GM23248 (cell line): ENCODE measurements at regions not wholly inside any gene's neighbourhood (a gene's known extent, or its start where the extent isn't known, plus 50 kb on each side); places are given as distances from the start of the nearest gene placed in this dataset.

Experiments used
- DNase-seq: peaks from one replicate; pipeline ENCODE4 v3.0.0-alpha.2; 2015
- H2AFZ ChIP-seq: fragments of 200-600 bp; sonication (generic); 2 replicates; pipeline ENCODE4 v1.6.1; 2016; ENCODE audit warnings: antibody characterized with exemption
- H3F3A ChIP-seq: fragments of 200-600 bp; sonication (generic); 2 replicates; pipeline ENCODE4 v1.6.1; 2016; ENCODE audit warnings: mild to moderate bottlenecking, antibody characterized with exemption, mixed run types; ENCODE audit not compliant: insufficient read depth
- H3K27ac ChIP-seq: fragments of 200-600 bp; sonication (generic); 2 replicates; pipeline ENCODE4 v1.5.1; 2016; ENCODE audit warnings: mild to moderate bottlenecking
- H3K27me3 ChIP-seq: fragments of 200-600 bp; sonication (generic); replicated peaks from 2 replicates; pipeline ENCODE4 v1.6.1; 2016; ENCODE audit warnings: mild to moderate bottlenecking; ENCODE audit not compliant: insufficient read depth
- H3K36me3 ChIP-seq: fragments of 200-600 bp; sonication (generic); 2 replicates; pipeline ENCODE4 v1.6.1; 2016; ENCODE audit warnings: low read depth, mild to moderate bottlenecking
- H3K4me1 ChIP-seq: fragments of 200-600 bp; sonication (generic); 2 replicates; pipeline ENCODE4 v1.6.1; 2016; ENCODE audit warnings: mild to moderate bottlenecking; ENCODE audit not compliant: insufficient read depth
- H3K4me2 ChIP-seq: fragments of 200-600 bp; sonication (generic); one replicate; pipeline ENCODE4 v1.6.1; 2016; ENCODE audit warnings: mild to moderate bottlenecking; ENCODE audit not compliant: unreplicated experiment
- H3K4me3 ChIP-seq: fragments of 200-600 bp; sonication (generic); 2 replicates; pipeline ENCODE4 v1.5.1; 2016; ENCODE audit warnings: mild to moderate bottlenecking
- H3K79me2 ChIP-seq: fragments of 200-600 bp; sonication (generic); 2 replicates; pipeline ENCODE4 v1.6.1; 2016; ENCODE audit warnings: mild to moderate bottlenecking; ENCODE audit not compliant: insufficient read depth
- H3K9ac ChIP-seq: fragments of 200-600 bp; sonication (generic); 2 replicates; pipeline ENCODE4 v1.6.1; 2016; ENCODE audit warnings: mild to moderate bottlenecking
- H3K9me2 ChIP-seq: fragments of 200-600 bp; sonication (generic); 2 replicates; pipeline ENCODE4 v1.6.1; 2016; ENCODE audit warnings: mixed run types, mild to moderate bottlenecking, moderate library complexity; ENCODE audit not compliant: insufficient read depth
- H3K9me3 ChIP-seq: fragments of 200-600 bp; sonication (generic); one replicate; pipeline ENCODE4 v1.6.1; 2017; ENCODE audit warnings: low read depth
- H4K20me1 ChIP-seq: fragments of 200-600 bp; sonication (generic); 2 replicates; pipeline ENCODE4 v1.6.0; 2016; ENCODE audit not compliant: insufficient read depth
- EZH2 ChIP-seq: fragments of 200-600 bp; sonication (generic); IDR thresholded peaks from 2 replicates; pipeline ENCODE4 v1.6.1; 2018; ENCODE audit warnings: antibody characterized with exemption, mild to moderate bottlenecking; ENCODE audit not compliant: insufficient read depth, poor library complexity, severe bottlenecking
- EZH2phosphoT487 ChIP-seq: fragments of 200-600 bp; sonication (generic); IDR thresholded peaks from 2 replicates; pipeline ENCODE4 v1.6.1; 2018; ENCODE audit warnings: antibody characterized with exemption, moderate library complexity, mild to moderate bottlenecking, low read depth; ENCODE audit not compliant: insufficient read depth
- WGBS, 2 experiments: methylation state at CpG; one replicate each; pipeline ENCODE4 v1.1.6; 2015 to 2017; ENCODE audit warnings: low lambda C conversion rate in 2 of 2, low coverage in 1 of 2; ENCODE audit errors: missing lambda C conversion rate in 2 of 2; 5-methylcytosine and 5-hydroxymethylcytosine counted together
- in situ Hi-C: fragments of 300-500 bp; cut with MboI; formaldehyde crosslinking; loops from 2 replicates; pipeline ENCODE4 v1.15.0; 2020

- H3K36me3 ChIP-seq: no peaks in the 10 kb centered on the region
- 50 to 57% methylated on average over 3 of the region's 3 CpGs for WGBS, 2 experiments
- no peaks in the 10 kb centered on the region for H3K27me3 ChIP-seq
- in situ Hi-C loops: no loop called here
- no peak overlapping the region for H3K9ac ChIP-seq
- no peaks in the 10 kb centered on the region for H3K9me2 ChIP-seq
- H3K4me1 ChIP-seq: no peaks in the 10 kb centered on the region
- no peak overlapping the region for H3K4me3 ChIP-seq
- TF ChIP-seq EZH2phosphoT487 (no peak), EZH2 (no peak)
- no peaks in the 10 kb centered on the region for H3F3A ChIP-seq
- H4K20me1 ChIP-seq: no peaks in the 10 kb centered on the region
- no peak for DNase-seq
- H3K27ac ChIP-seq: no peak overlapping the region
- no peak overlapping the region for H3K4me2 ChIP-seq
- H3K79me2 ChIP-seq: no peaks in the 10 kb centered on the region
- H3K9me3 ChIP-seq: no peaks in the 10 kb centered on the region
- no peak overlapping the region for H2AFZ ChIP-seq
These were observed 244.0 kb upstream of the FAM83B start for GRCh38 chr6:54602591-54602990.

DNA sequence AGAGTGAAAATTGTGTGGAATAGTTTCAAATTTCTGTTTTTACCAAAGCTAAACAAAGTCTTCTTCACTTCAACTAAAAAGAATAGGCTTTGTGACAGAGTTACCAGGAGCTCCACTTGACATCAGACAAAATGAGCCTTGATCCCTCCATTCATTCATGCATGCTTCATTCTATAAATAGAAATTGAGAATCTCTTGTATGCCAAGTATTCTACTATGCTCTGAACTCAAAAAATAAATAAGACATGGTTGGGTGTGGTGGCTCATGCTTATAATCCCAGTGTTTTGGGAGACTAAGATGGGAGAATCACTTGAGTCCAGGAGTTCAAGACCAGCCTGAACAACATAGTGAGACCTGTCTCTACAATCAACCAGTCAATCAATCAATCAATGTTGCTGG, 236.6 kb upstream of the FAM83B start:
- H2AFZ ChIP-seq: no peak overlapping the region

DNA sequence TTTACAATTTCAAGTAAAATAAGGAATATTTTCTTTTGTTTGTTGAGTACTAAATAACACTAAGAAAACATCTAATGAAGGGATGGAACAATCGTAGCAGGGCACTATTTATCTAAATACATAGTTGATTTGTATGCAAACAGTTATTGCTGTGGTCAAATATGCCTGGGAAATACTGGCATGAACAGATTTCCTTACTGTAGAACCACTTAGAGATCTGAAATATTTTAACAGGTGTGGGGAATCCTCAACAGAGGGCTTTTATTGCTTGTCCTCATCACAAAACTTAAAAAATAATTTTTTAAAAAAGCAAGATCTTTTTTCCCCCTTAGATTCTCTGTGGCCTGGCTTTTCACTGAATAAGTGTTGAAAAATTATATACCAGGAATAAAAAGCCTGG, 233.0 kb upstream of the FAM83B start:
- Histone ChIP-seq H3K9me2 (no peaks in the 10 kb centered on the region; the same call in 1 of the 2 replicates), H3K79me2 (no peaks in the 10 kb centered on the region), H3K4me1 (peaks cover 12% of the 10 kb centered on the region), H3F3A (peaks cover 13% of the 10 kb centered on the region), H3K9ac (no peak overlapping the region), H3K27me3 (no peaks in the 10 kb centered on the region), H3K36me3 (no peaks in the 10 kb centered on the region), H4K20me1 (no peaks in the 10 kb centered on the region), H3K4me3 (no peak overlapping the region), H3K27ac (no peak overlapping the region), H2AFZ (no peak overlapping the region), H3K4me2 (no peak overlapping the region), H3K9me3 (no peaks in the 10 kb centered on the region)
- in situ Hi-C loops: no loop called here
- no peak for TF ChIP-seq EZH2phosphoT487
- TF ChIP-seq EZH2: no peak
- WGBS, 2 experiments: 88 to 90% methylated on average over 1 of the region's 1 CpG
- no peak for DNase-seq

More for the DNA sequence above, 236.6 kb upstream of the FAM83B start:
- Histone ChIP-seq H3K9ac (no peak overlapping the region), H3K4me1 (no peaks in the 10 kb centered on the region), H3K27ac (no peak overlapping the region), H3K9me2 (no peaks in the 10 kb centered on the region), H4K20me1 (no peaks in the 10 kb centered on the region), H3K4me2 (no peak overlapping the region), H3K79me2 (no peaks in the 10 kb centered on the region), H3K36me3 (no peaks in the 10 kb centered on the region), H3K4me3 (no peak overlapping the region), H3K27me3 (no peaks in the 10 kb centered on the region), H3K9me3 (no peaks in the 10 kb centered on the region), H3F3A (no peaks in the 10 kb centered on the region)
- in situ Hi-C loops: no loop called here
- no peak for TF ChIP-seq EZH2phosphoT487
- no peak for DNase-seq

DNA sequence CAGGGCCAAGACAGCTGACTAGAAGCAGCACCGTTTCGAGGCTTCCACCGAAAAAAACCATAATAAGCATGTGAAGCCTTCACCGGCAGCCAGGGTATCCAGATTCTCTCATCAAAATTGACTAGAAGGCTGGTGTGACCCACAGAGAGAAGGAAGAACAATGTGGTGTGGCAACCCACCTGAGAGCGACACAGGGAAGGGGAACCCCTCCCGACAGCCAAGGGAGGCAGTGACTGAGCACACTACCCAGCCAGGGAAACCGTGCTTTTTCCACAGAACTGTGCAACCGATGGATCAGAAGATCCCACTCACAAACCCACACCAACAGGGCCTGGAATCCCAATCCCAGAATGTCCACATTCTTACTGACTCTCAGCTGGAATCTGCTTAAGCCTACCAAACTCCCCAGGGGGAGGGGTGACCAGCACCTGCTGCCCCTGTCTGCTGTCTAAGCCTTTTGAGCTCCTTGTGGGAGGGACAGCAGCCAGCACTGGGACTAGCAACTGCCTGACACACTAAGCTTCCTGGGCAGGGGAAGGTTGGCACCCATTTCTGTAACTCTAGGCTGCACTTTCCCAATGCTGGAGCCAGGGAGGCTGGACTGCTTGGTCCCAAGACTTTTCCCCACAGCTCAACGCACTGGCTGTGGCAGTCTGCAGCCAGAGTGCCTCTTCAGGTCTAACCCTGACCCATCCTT, 231.9 kb upstream of the FAM83B start:
- peaks cover 12% of the 10 kb centered on the region for H3K4me1 ChIP-seq
- in situ Hi-C loops: no loop called here
- no peak overlapping the region for H3K9ac ChIP-seq
- H3F3A ChIP-seq: peaks cover 15% of the 10 kb centered on the region
- H3K4me2 ChIP-seq: no peak overlapping the region
- WGBS, 2 experiments: 84% methylated on average over 9 of the region's 9 CpGs
- H3K36me3 ChIP-seq: no peaks in the 10 kb centered on the region
- DNase-seq: no peak
- TF ChIP-seq EZH2phosphoT487 (no peak), EZH2 (no peak)
- H4K20me1 ChIP-seq: no peaks in the 10 kb centered on the region
- H3K9me3 ChIP-seq: no peaks in the 10 kb centered on the region
- no peaks in the 10 kb centered on the region for H3K27me3 ChIP-seq
- H3K9me2 ChIP-seq: no peaks in the 10 kb centered on the region; the same call in 1 of the 2 replicates
- no peak overlapping the region for H3K27ac ChIP-seq
- H3K79me2 ChIP-seq: no peaks in the 10 kb centered on the region
- H2AFZ ChIP-seq: no peak overlapping the region
- no peak overlapping the region for H3K4me3 ChIP-seq

GRCh38 chr6:54617730-54618129, 228.8 kb upstream of the FAM83B start:
- H3K27me3 ChIP-seq: no peaks in the 10 kb centered on the region; the same call in 1 of the 2 replicates
- H3K9me3 ChIP-seq: no peaks in the 10 kb centered on the region
- no peaks in the 10 kb centered on the region for H4K20me1 ChIP-seq
- no peaks in the 10 kb centered on the region for H3K79me2 ChIP-seq
- WGBS, 2 experiments: 0% methylated on average over 1 of the region's 1 CpG
- H3K9me2 ChIP-seq: no peaks in the 10 kb centered on the region; the same call in 1 of the 2 replicates
- H2AFZ ChIP-seq: no peak overlapping the region
- no peaks in the 10 kb centered on the region for H3K36me3 ChIP-seq
- no peak overlapping the region for H3K4me2 ChIP-seq
- H3K9ac ChIP-seq: no peak overlapping the region
- peak; percentile 78 for DNase-seq
- H3F3A ChIP-seq: peaks cover 15% of the 10 kb centered on the region
- no peak overlapping the region for H3K4me3 ChIP-seq
- TF ChIP-seq EZH2phosphoT487 (0 out of 2 replicates have a peak, but pooled peaks have one; percentile 31), EZH2 (no peak)
- H3K4me1 ChIP-seq: peaks cover 12% of the 10 kb centered on the region
- no peak overlapping the region for H3K27ac ChIP-seq
- in situ Hi-C loops: no loop called here
